Small intestine (tissue), 7 donors: ENCODE measurements at regions not wholly inside any gene's neighbourhood (a gene's known extent, or its start where the extent isn't known, plus 50 kb on each side); places are given as distances from the start of the nearest gene placed in this dataset.
"Not testable (repeated sequence)": the region's sequence is repeated elsewhere in the genome, so short reads cannot be mapped to it uniquely, and the experiment has no call there.

Source experiments
- DNase-seq, 2 donors: peaks; one replicate each; pipeline versions ENCODE4 v3.0.0 to v3.0.0-alpha.2; 2013
- FAIRE-seq: peaks from 2 replicates; lab custom pipeline; 2012; peaks lifted over from hg19 to GRCh38; lab: Jason Lieb, UNC
- H3K27ac ChIP-seq, 3 donors: one replicate each; pipeline ENCODE4 v1.5.1; 2013; ENCODE audit warnings: low read length in 2 of 3, mild to moderate bottlenecking in 2 of 3, control low read depth in 1 of 3, inconsistent platforms in 1 of 3, low read depth in 1 of 3, moderate library complexity in 1 of 3
- H3K27me3 ChIP-seq, 3 donors: one replicate each; pipeline ENCODE4 v1.6.1; 2013; ENCODE audit warnings: low read length in 3 of 3, inconsistent platforms in 1 of 3; ENCODE audit not compliant: control insufficient read depth in 3 of 3, insufficient read depth in 3 of 3
- H3K36me3 ChIP-seq, 3 donors: one replicate each; pipeline ENCODE4 v1.6.1; 2013; ENCODE audit warnings: low read length in 3 of 3, inconsistent platforms in 1 of 3, low read depth in 1 of 3, mild to moderate bottlenecking in 1 of 3, moderate library complexity in 1 of 3; ENCODE audit not compliant: control insufficient read depth in 3 of 3, insufficient read depth in 2 of 3
- H3K4me1 ChIP-seq, 3 donors: one replicate each; pipeline ENCODE4 v1.6.1; 2013; ENCODE audit warnings: low read length in 2 of 3, inconsistent platforms in 1 of 3, low read depth in 1 of 3, mild to moderate bottlenecking in 1 of 3, moderate library complexity in 1 of 3; ENCODE audit not compliant: control insufficient read depth in 3 of 3, insufficient read depth in 2 of 3
- H3K4me3 ChIP-seq, 3 donors: one replicate each; pipeline ENCODE4 v1.5.1; 2013; ENCODE audit warnings: low read length in 3 of 3, control low read depth in 1 of 3, inconsistent platforms in 1 of 3, low read depth in 1 of 3, mild to moderate bottlenecking in 1 of 3, moderate library complexity in 1 of 3
- H3K9me3 ChIP-seq, 2 donors: one replicate each; pipeline ENCODE4 v1.6.1; 2013; ENCODE audit warnings: low read depth in 1 of 2, low read length in 1 of 2; ENCODE audit not compliant: control insufficient read depth in 2 of 2, insufficient read depth in 1 of 2
- WGBS, 3 donors: extraction: QIAGEN DNeasy Blood & Tissue Kit; methylation state at CpG; one replicate each; pipeline ENCODE4 v1.1.7; 2013; 5-methylcytosine and 5-hydroxymethylcytosine counted together
- donor health status: healthy with polysubstance abuse.
- donor health status: control.
- donor health status: control.
- donor health status: Bipolar disorder and iron deficiency.
- donor health status: healthy.

DNA sequence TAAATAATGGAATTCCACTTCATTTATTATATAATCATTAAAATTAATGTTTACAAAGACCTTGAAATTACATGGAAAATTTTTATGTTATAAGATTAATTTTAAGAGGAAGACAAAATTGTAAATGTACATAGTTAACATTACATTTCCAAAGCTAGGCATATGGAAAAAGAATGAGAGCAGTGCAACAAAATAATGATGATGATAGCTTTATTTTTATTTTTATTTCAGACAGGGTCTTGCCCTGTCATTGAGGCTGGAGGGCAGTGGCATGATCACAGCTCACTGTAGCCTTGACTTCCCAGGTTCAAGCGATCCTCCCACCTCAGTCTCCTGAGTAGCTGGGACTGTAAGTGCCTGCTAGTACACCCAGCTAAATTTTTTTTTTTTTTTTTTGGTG, 61.2 kb upstream of the ZCCHC2 start:
- H3K9me3 ChIP-seq: no peaks in the 10 kb centered on the region
- DNase-seq: no peak
- H3K4me3 ChIP-seq: no peak overlapping the region
- peak; percentile 49 for FAIRE-seq
- no peak overlapping the region for H3K27ac ChIP-seq
- 96 to 100% (median 100%) methylated on average over 1 of the region's 1 CpG for WGBS, 3 donors
- H3K36me3 ChIP-seq: no peaks in the 10 kb centered on the region
- H3K4me1 ChIP-seq: peaks cover 0 to 3% (median 0%) of the 10 kb centered on the region in 3 donors
- no peaks in the 10 kb centered on the region for H3K27me3 ChIP-seq

DNA sequence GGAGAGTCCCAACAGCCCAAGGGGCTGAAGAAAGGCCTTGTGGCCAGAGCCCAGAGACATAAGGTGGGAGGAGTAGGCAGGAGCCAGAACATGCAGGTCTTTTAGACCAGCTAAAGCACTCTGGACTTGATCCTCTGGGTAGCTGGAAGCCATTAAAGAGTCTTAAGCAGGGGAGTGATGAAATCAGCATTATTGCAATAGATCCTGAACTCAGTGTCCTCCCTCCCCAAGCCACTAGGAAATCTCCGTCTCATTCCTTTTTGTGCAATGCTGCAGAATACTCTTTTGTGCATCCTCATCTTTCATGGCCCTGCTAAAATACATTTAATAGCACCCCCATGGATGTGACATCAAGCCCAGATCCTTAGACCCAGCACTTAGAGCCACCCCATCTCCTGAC, 58.6 kb upstream of the ZCCHC2 start:
- 93 to 95% (median 94%) methylated on average over 1 of the region's 1 CpG for WGBS, 3 donors
- no peak for FAIRE-seq

DNA sequence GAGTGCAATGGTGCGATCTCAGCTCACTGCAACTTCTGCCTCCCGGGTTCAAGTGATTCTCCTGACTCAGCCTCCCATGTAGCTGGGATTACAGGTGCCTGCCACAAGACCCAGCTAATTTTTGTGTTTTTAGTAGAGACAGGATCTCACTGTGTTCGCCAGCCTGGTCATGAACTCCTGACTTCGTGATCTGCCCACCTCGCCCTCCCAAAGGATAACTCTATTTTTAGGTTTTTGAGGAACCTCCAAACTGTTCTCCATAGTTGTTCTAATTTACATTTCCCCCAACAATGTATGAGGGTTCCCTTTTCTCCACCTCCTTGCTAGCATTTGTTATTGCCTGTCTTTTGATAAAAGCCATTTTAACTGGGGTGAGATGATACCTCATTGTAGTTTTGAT, 53.7 kb upstream of the ZCCHC2 start:
- H3K36me3 ChIP-seq, FAIRE-seq: not testable (repeated sequence)

More for the DNA sequence above, 58.6 kb upstream of the ZCCHC2 start:
- Histone ChIP-seq H3K27ac (no peak overlapping the region), H3K9me3 (no peaks in the 10 kb centered on the region), H3K4me1 (no peaks in the 10 kb centered on the region), H3K4me3 (no peak overlapping the region), H3K27me3 (no peaks in the 10 kb centered on the region), H3K36me3 (no peaks in the 10 kb centered on the region)
- no peak for DNase-seq

More for the DNA sequence above, 53.7 kb upstream of the ZCCHC2 start:
- DNase-seq, H3K27ac ChIP-seq, H3K4me3 ChIP-seq, H3K9me3 ChIP-seq, H3K27me3 ChIP-seq, H3K4me1 ChIP-seq: not testable (repeated sequence)
- WGBS, 3 donors: 95 to 96% (median 95%) methylated on average over 5 of the region's 5 CpGs
